Left ventricle myocardium inferior (tissue), 1 donor: ENCODE measurements at regions not wholly inside any gene's neighbourhood (a gene's known extent, or its start where the extent isn't known, plus 50 kb on each side); places are given as distances from the start of the nearest gene placed in this dataset.
"Not testable (repeated sequence)": the region's sequence is repeated elsewhere in the genome, so short reads cannot be mapped to it uniquely, and the experiment has no call there.

Source experiments
- DNase-seq: peaks from one replicate; pipeline ENCODE4 v3.0.0-alpha.2; 2020
- H3K27ac ChIP-seq: fragments of 200-600 bp; replicated peaks from 2 replicates; pipeline ENCODE4 v1.8.0; 2021
- H3K27me3 ChIP-seq: fragments of 200-600 bp; 2 replicates; pipeline ENCODE4 v1.8.0; 2021; ENCODE audit warnings: low read depth
- H3K36me3 ChIP-seq: fragments of 200-600 bp; 2 replicates; pipeline ENCODE4 v1.8.0; 2021
- H3K4me1 ChIP-seq: fragments of 200-600 bp; 2 replicates; pipeline ENCODE4 v1.8.0; 2021
- H3K4me3 ChIP-seq: fragments of 200-600 bp; 2 replicates; pipeline ENCODE4 v1.8.0; 2021; ENCODE audit warnings: mild to moderate bottlenecking, moderate library complexity
- H3K9me3 ChIP-seq: fragments of 200-600 bp; replicated peaks from 2 replicates; pipeline ENCODE4 v1.8.0; 2021
- intact Hi-C: fragments of 100-400 bp; cut with micrococcal nuclease; formaldehyde crosslinking; loops from one replicate; pipeline ENCODE4 v1.11.0; 2022
- TF ChIP-seq, protein P1 (sequence below): fragments of 200-600 bp; IDR thresholded peaks from 2 replicates; pipeline ENCODE4 v1.8.0; 2021; ENCODE audit warnings: antibody characterized with exemption, mild to moderate bottlenecking, borderline replicate concordance
- donor health status: DM: no; HTN: yes; CAD: no; lungs with severe emphysema.

DNA sequence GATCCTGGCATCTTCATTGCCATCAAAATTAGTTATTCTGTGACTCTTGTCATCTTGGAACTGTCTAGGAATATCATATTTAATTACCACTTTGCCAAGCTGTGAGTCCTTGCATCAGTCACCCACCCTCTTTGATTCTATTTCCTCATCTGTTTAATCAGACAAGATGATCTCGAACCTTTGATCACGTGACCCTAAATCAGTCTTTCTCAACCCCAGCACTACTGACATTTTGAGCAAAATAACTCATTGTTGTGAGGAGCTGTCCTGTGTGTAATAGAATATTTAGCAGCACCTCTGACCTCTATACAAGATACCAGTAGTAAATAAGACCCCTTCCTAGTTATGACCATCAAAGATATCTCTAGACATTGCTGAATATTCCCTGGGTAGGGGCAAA, 343.4 kb upstream of the ARPP21 start:
- no peaks in the 10 kb centered on the region for H3K4me1 ChIP-seq
- no peak overlapping the region for H3K27ac ChIP-seq
- no peaks in the 10 kb centered on the region for H3K9me3 ChIP-seq
- DNase-seq, result no peak
- intact Hi-C loops, result no loop called here
- H3K4me3 ChIP-seq, result no peak overlapping the region
- H3K27me3 ChIP-seq, result no peaks in the 10 kb centered on the region
- TF ChIP-seq, protein P1, sequence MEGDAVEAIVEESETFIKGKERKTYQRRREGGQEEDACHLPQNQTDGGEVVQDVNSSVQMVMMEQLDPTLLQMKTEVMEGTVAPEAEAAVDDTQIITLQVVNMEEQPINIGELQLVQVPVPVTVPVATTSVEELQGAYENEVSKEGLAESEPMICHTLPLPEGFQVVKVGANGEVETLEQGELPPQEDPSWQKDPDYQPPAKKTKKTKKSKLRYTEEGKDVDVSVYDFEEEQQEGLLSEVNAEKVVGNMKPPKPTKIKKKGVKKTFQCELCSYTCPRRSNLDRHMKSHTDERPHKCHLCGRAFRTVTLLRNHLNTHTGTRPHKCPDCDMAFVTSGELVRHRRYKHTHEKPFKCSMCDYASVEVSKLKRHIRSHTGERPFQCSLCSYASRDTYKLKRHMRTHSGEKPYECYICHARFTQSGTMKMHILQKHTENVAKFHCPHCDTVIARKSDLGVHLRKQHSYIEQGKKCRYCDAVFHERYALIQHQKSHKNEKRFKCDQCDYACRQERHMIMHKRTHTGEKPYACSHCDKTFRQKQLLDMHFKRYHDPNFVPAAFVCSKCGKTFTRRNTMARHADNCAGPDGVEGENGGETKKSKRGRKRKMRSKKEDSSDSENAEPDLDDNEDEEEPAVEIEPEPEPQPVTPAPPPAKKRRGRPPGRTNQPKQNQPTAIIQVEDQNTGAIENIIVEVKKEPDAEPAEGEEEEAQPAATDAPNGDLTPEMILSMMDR, result no peak
- no peaks in the 10 kb centered on the region for H3K36me3 ChIP-seq

DNA sequence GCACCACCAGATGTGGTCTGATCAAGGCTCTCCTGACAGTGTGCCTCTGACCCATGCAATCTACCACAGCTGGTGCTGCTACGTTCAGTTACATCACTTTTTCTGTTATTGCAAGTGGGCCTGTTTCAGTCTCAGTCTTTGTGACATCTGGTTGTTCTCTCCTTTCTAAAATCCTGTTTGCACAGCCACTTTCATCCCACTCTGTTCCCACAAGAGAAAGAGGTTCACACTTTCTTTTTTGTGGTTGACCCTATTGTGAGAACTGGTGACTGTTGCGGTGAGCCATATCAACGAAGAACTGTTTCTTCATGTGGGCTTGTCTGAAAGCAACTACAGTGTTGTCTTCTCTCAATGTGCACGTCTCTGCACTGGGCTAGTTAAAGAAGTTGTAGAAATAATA, 342.8 kb upstream of the ARPP21 start:
- Histone ChIP-seq H3K27me3 (no peaks in the 10 kb centered on the region), H3K4me3 (no peak overlapping the region), H3K36me3 (no peaks in the 10 kb centered on the region), H3K27ac (no peak overlapping the region), H3K4me1 (no peaks in the 10 kb centered on the region), H3K9me3 (no peaks in the 10 kb centered on the region)
- intact Hi-C loops, result no loop called here
- TF ChIP-seq, protein P1, result no peak
- no peak for DNase-seq

- H3K27ac ChIP-seq, H3K36me3 ChIP-seq, H3K27me3 ChIP-seq, DNase-seq, H3K4me3 ChIP-seq, intact Hi-C loops, H3K4me1 ChIP-seq, H3K9me3 ChIP-seq: not testable (repeated sequence)
Measured at GRCh38 chr3:35296944-35297343, 342.4 kb upstream of the ARPP21 start.

DNA sequence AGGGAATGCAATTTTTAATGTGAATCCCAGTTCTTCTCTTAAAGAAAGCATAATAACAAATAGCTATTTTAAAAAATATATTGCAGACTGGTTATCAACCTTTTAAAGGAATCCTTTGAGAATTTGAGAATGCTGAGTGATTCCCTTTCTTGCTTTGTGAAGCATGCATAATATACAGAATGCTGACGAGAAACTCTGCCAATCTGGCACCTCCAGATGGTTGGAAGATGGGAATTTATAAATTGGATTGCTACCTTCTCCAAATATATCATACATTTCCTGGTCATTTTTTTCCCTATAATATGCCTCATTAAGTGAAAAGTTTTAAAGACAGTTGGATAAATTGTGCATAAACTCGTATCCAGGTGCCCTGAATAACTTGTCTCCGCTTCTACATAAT, 333.9 kb upstream of the ARPP21 start:
- no peaks in the 10 kb centered on the region for H3K27me3 ChIP-seq
- intact Hi-C loops, result no loop called here
- H3K9me3 ChIP-seq, result no peaks in the 10 kb centered on the region
- DNase-seq, result no peak
- H3K4me3 ChIP-seq, result no peak overlapping the region
- no peaks in the 10 kb centered on the region for H3K4me1 ChIP-seq
- TF ChIP-seq, protein P1, result no peak
- no peaks in the 10 kb centered on the region for H3K36me3 ChIP-seq
- H3K27ac ChIP-seq, result no peak overlapping the region

DNA sequence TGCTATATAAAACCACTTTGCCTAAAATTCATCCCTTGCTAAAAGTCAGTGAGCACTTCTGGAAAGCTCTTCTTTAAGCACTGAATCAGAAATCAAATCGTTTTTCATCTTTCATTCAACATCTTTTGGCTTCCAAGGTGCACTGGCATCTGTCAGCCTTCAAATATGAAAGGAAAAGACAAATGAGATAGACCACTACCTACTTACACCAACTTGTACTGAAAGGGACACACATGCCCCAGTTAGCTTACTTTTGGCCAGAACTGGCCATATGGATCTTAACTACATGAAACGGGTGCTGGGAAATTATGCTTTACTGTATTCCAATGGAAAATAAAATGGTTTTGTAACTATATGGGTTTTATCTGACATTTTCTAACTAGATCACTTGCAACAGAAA, 332.0 kb upstream of the ARPP21 start:
- no peaks in the 10 kb centered on the region for H3K9me3 ChIP-seq
- H3K36me3 ChIP-seq, result no peaks in the 10 kb centered on the region
- intact Hi-C loops, result no loop called here
- H3K27me3 ChIP-seq, result no peaks in the 10 kb centered on the region
- H3K4me1 ChIP-seq, result no peaks in the 10 kb centered on the region
- no peak overlapping the region for H3K27ac ChIP-seq
- TF ChIP-seq, protein P1, result no peak
- DNase-seq, result no peak
- H3K4me3 ChIP-seq, result no peak overlapping the region

GRCh38 chr3:35316841-35317240, 322.5 kb upstream of the ARPP21 start:
- DNase-seq, H3K4me1 ChIP-seq, H3K27me3 ChIP-seq, H3K36me3 ChIP-seq, intact Hi-C loops, H3K27ac ChIP-seq, H3K4me3 ChIP-seq: not testable (repeated sequence)
- peaks cover 12% of the 10 kb centered on the region for H3K9me3 ChIP-seq
